HL-60 (cell line): ENCODE measurements at regions not wholly inside any gene's neighbourhood (a gene's known extent, or its start where the extent isn't known, plus 50 kb on each side); places are given as distances from the start of the nearest gene placed in this dataset.

Experiments used
- POLR2AphosphoS5 ChIP-seq: IDR thresholded peaks from 2 replicates; pipeline ENCODE4 v1.6.1; 2012; ENCODE audit warnings: low read depth
- TF ChIP-seq, protein P1 (sequence below): IDR thresholded peaks from one replicate; pipeline ENCODE4 v1.5.1; 2011; ENCODE audit warnings: low read length, control low read depth, inconsistent platforms; ENCODE audit not compliant: insufficient read depth

DNA sequence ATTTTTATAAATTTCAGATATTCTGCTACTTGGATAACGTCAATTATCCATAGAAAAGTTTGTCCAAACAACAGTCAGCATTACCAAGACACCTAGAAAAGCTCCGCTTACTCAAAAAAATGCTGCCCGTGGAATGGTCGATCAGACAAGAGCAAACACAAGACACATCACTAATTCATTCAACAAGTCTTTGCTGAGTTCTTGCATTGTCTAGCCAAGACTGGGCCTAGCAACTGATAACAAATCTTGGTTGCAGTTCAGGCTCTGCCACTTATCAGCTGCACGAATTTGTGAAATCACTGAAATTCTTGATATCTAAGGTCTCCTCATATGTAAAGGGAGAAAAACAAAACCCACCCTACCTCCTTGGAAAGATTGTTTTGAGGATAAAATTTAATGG lies 168.3 kb downstream of the AKR1D1 start:
- TF ChIP-seq, protein P1, sequence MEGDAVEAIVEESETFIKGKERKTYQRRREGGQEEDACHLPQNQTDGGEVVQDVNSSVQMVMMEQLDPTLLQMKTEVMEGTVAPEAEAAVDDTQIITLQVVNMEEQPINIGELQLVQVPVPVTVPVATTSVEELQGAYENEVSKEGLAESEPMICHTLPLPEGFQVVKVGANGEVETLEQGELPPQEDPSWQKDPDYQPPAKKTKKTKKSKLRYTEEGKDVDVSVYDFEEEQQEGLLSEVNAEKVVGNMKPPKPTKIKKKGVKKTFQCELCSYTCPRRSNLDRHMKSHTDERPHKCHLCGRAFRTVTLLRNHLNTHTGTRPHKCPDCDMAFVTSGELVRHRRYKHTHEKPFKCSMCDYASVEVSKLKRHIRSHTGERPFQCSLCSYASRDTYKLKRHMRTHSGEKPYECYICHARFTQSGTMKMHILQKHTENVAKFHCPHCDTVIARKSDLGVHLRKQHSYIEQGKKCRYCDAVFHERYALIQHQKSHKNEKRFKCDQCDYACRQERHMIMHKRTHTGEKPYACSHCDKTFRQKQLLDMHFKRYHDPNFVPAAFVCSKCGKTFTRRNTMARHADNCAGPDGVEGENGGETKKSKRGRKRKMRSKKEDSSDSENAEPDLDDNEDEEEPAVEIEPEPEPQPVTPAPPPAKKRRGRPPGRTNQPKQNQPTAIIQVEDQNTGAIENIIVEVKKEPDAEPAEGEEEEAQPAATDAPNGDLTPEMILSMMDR = no peak
- TF ChIP-seq POLR2AphosphoS5 = no peak
